D341Med (cell line): ENCODE measurements at regions not wholly inside any gene's neighbourhood (a gene's known extent, or its start where the extent isn't known, plus 50 kb on each side); places are given as distances from the start of the nearest gene placed in this dataset.
"Not testable (repeated sequence)": the region's sequence is repeated elsewhere in the genome, so short reads cannot be mapped to it uniquely, and the experiment has no call there.

Experiments
- DNase-seq: peaks from one replicate; pipeline ENCODE4 v3.0.0; 2012; ENCODE audit warnings: low spot score

GRCh38 chr11:82216927-82217570, 516.6 kb downstream of the FAM181B start:
- DNase-seq = no peak

- DNase-seq = no peak
Measured at GRCh38 chr11:82210011-82210410, 523.7 kb downstream of the FAM181B start.

GRCh38 chr11:82195283-82195682, 538.4 kb downstream of the FAM181B start:
- no peak for DNase-seq

GRCh38 chr11:82194521-82194920, 539.1 kb downstream of the FAM181B start:
- no peak for DNase-seq

- no peak for DNase-seq
Measured at GRCh38 chr11:82191695-82192094, 542.0 kb downstream of the FAM181B start.

GRCh38 chr11:82185925-82186324, 547.7 kb downstream of the FAM181B start:
- DNase-seq = no peak

- DNase-seq = no peak
Measured at GRCh38 chr11:82184966-82185365, 548.7 kb downstream of the FAM181B start.

- DNase-seq = no peak
Measured at GRCh38 chr11:82183346-82183745, 550.3 kb downstream of the FAM181B start.

GRCh38 chr11:82182697-82183096, 551.0 kb downstream of the FAM181B start:
- DNase-seq = not testable (repeated sequence)

- DNase-seq = not testable (repeated sequence)
Measured at GRCh38 chr11:82181796-82182195, 551.9 kb downstream of the FAM181B start.

GRCh38 chr11:82176945-82177344, 556.7 kb downstream of the FAM181B start:
- DNase-seq = no peak

- DNase-seq = no peak
Measured at GRCh38 chr11:82176365-82176764, 557.3 kb downstream of the FAM181B start.

- no peak for DNase-seq
Measured at GRCh38 chr11:82174610-82175009, 559.1 kb downstream of the FAM181B start.

GRCh38 chr11:82146789-82147188, 586.9 kb downstream of the FAM181B start:
- no peak for DNase-seq

- no peak for DNase-seq
Measured at GRCh38 chr11:82118946-82119345, 614.7 kb downstream of the FAM181B start.

- DNase-seq = no peak
Measured at GRCh38 chr11:82117362-82117761, 616.3 kb downstream of the FAM181B start.

GRCh38 chr11:82105331-82105998, 628.2 kb downstream of the FAM181B start:
- no peak for DNase-seq

- no peak for DNase-seq
Measured at GRCh38 chr11:82092904-82093303, 640.8 kb downstream of the FAM181B start.

GRCh38 chr11:82089426-82089825, 644.2 kb downstream of the FAM181B start:
- DNase-seq = no peak

- no peak for DNase-seq
Measured at GRCh38 chr11:82085493-82085892, 648.2 kb downstream of the FAM181B start.

GRCh38 chr11:82082976-82083375, 650.7 kb downstream of the FAM181B start:
- DNase-seq = no peak

GRCh38 chr11:82080160-82080559, 653.5 kb downstream of the FAM181B start:
- no peak for DNase-seq

GRCh38 chr11:82076126-82076525, 657.5 kb downstream of the FAM181B start:
- peak; percentile 39 for DNase-seq

GRCh38 chr11:82059505-82059904, 674.2 kb downstream of the FAM181B start:
- DNase-seq = no peak
